ENCODE measurements at regions not wholly inside any gene's neighbourhood (a gene's known extent, or its start where the extent isn't known, plus 50 kb on each side); places are given as distances from the start of the nearest gene placed in this dataset.

DNA sequence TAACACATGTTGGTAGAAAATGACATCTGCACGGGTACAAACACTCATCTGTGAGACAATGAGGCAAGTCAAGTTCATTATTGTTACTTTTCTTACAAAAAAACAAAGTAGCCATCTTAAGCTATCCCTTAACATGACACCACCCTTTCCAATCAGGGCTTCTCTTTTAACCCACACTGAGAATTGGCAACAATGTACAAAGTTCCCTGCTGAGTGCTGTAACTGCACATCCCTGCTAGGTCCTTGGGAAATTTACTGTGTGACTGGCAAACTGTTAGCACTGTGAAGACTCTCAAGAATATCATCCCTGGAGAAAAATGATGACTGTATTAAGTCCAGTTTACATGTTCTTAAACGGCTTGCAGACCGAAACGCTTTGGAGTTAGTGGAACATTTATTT lies 185.8 kb upstream of the PLD5 start:
- no peaks in the 10 kb centered on the region for H3K27me3 ChIP-seq (replicated peaks; ENCODE audit: insufficient read depth)
- TF ChIP-seq, protein P1, sequence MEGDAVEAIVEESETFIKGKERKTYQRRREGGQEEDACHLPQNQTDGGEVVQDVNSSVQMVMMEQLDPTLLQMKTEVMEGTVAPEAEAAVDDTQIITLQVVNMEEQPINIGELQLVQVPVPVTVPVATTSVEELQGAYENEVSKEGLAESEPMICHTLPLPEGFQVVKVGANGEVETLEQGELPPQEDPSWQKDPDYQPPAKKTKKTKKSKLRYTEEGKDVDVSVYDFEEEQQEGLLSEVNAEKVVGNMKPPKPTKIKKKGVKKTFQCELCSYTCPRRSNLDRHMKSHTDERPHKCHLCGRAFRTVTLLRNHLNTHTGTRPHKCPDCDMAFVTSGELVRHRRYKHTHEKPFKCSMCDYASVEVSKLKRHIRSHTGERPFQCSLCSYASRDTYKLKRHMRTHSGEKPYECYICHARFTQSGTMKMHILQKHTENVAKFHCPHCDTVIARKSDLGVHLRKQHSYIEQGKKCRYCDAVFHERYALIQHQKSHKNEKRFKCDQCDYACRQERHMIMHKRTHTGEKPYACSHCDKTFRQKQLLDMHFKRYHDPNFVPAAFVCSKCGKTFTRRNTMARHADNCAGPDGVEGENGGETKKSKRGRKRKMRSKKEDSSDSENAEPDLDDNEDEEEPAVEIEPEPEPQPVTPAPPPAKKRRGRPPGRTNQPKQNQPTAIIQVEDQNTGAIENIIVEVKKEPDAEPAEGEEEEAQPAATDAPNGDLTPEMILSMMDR (IDR thresholded peaks at IDR 0.05): no peak
- no peak overlapping the region for H3K27ac ChIP-seq
- H3K4me1 ChIP-seq (ENCODE audit: control insufficient read depth in 1 of 2, low read depth in 2 of 2): no peaks in the 10 kb centered on the region
- H3K36me3 ChIP-seq: no peaks in the 10 kb centered on the region
- ATAC-seq (ENCODE audit: insufficient number of reproducible peaks, low FRiP score, low read depth) (no peak), DNase-seq (ENCODE audit: low spot score) (no peak)
- H3K9me3 ChIP-seq: no peaks in the 10 kb centered on the region
- no peak overlapping the region for H3K4me3 ChIP-seq

GRCh38 chr1:242703467-242703866 lies 179.0 kb upstream of the PLD5 start:
- TF ChIP-seq, protein P1 (IDR thresholded peaks at IDR 0.05): no peak
- DNase-seq (ENCODE audit: low spot score) (no peak), ATAC-seq (ENCODE audit: insufficient number of reproducible peaks, low FRiP score, low read depth) (no peak)
- Histone ChIP-seq H3K4me3 (no peak overlapping the region), H3K36me3 (no peaks in the 10 kb centered on the region), H3K9me3 (no peaks in the 10 kb centered on the region), H3K27me3 (replicated peaks; ENCODE audit: insufficient read depth) (no peaks in the 10 kb centered on the region), H3K4me1 (ENCODE audit: control insufficient read depth in 1 of 2, low read depth in 2 of 2) (no peaks in the 10 kb centered on the region), H3K27ac (no peak overlapping the region)

- TF ChIP-seq, protein P1 (IDR thresholded peaks at IDR 0.05): no peak
- no peak for ATAC-seq (ENCODE audit: insufficient number of reproducible peaks, low FRiP score, low read depth)
- Histone ChIP-seq H3K27ac (no peak overlapping the region), H3K9me3 (no peaks in the 10 kb centered on the region), H3K27me3 (replicated peaks; ENCODE audit: insufficient read depth) (no peaks in the 10 kb centered on the region), H3K36me3 (no peaks in the 10 kb centered on the region), H3K4me1 (ENCODE audit: control insufficient read depth in 1 of 2, low read depth in 2 of 2) (no peaks in the 10 kb centered on the region), H3K4me3 (no peak overlapping the region)
- no peak for DNase-seq (ENCODE audit: low spot score)
These were observed 168.5 kb upstream of the PLD5 start for GRCh38 chr1:242692988-242693387.

- TF ChIP-seq, protein P1 (IDR thresholded peaks at IDR 0.05): no peak
- no peaks in the 10 kb centered on the region for H3K36me3 ChIP-seq
These were observed 167.1 kb upstream of the PLD5 start for GRCh38 chr1:242691610-242691945.

GRCh38 chr1:242690849-242691609 lies 166.5 kb upstream of the PLD5 start:
- no peaks in the 10 kb centered on the region for H3K4me1 ChIP-seq (ENCODE audit: control insufficient read depth in 1 of 2, low read depth in 2 of 2)
- DNase-seq (ENCODE audit: low spot score) (no peak), ATAC-seq (ENCODE audit: insufficient number of reproducible peaks, low FRiP score, low read depth) (no peak)
- no peaks in the 10 kb centered on the region for H3K36me3 ChIP-seq
- TF ChIP-seq, protein P1 (IDR thresholded peaks at IDR 0.05): no peak
- no peaks in the 10 kb centered on the region for H3K27me3 ChIP-seq (replicated peaks; ENCODE audit: insufficient read depth)
- no peaks in the 10 kb centered on the region for H3K9me3 ChIP-seq
- no peak overlapping the region for H3K4me3 ChIP-seq
- H3K27ac ChIP-seq: no peak overlapping the region

More at GRCh38 chr1:242691610-242691945, 167.1 kb upstream of the PLD5 start:
- Histone ChIP-seq H3K27me3 (replicated peaks; ENCODE audit: insufficient read depth) (no peaks in the 10 kb centered on the region), H3K27ac (no peak overlapping the region), H3K9me3 (no peaks in the 10 kb centered on the region), H3K4me3 (no peak overlapping the region), H3K4me1 (ENCODE audit: control insufficient read depth in 1 of 2, low read depth in 2 of 2) (no peaks in the 10 kb centered on the region)
- no peak for ATAC-seq (ENCODE audit: insufficient number of reproducible peaks, low FRiP score, low read depth)
- no peak for DNase-seq (ENCODE audit: low spot score)
